CD4-positive, alpha-beta T cell (primary cell): ENCODE measurements at regions not wholly inside any gene's neighbourhood (a gene's known extent, or its start where the extent isn't known, plus 50 kb on each side); places are given as distances from the start of the nearest gene placed in this dataset.

Experiments used
- ATAC-seq: fragments of 200-7000 bp; cut with Tn5 transposase; one replicate; pipeline ENCODE4 v1.10.0; 2022; ENCODE audit warnings: mild to moderate bottlenecking; ENCODE audit not compliant: poor library complexity
- CTCF ChIA-PET: fragments of 350-600 bp; sonication (Branson Sonifier 250); formaldehyde crosslinking; loops from one replicate; lab custom pipeline; 2021; ENCODE audit warnings: antibody characterized with exemption, inconsistent platforms; lab: Charles Lee
- POLR2A ChIA-PET: fragments of 350-600 bp; sonication (Branson Sonifier 250); formaldehyde crosslinking; loops from one replicate; lab custom pipeline; 2021; ENCODE audit warnings: antibody characterized with exemption, inconsistent platforms; lab: Charles Lee
- DNase-seq, 14 experiments: peaks; one replicate each; pipeline ENCODE4 v3.0.0-alpha.2; 2013 to 2020; ENCODE audit warnings: mixed read lengths in 2 of 14
- H3K27ac ChIP-seq, 2 donors: one replicate each; pipeline versions ENCODE4 v1.5.1 to v1.7.0; 2013; ENCODE audit warnings: low read length in 2 of 2, low read depth in 1 of 2, mild to moderate bottlenecking in 1 of 2
- H3K27me3 ChIP-seq, 2 experiments: 1 replicate in 1 of 2; 2 replicates in 1 of 2; pipeline versions ENCODE4 v1.6.1 to v1.7.0; 2013; ENCODE audit warnings: low read length in 2 of 2, control low read depth in 1 of 2, mild to moderate bottlenecking in 1 of 2, moderate library complexity in 1 of 2; ENCODE audit not compliant: insufficient read depth in 2 of 2, control insufficient read depth in 1 of 2
- H3K36me3 ChIP-seq: one replicate; pipeline ENCODE4 v1.6.1; 2013; ENCODE audit warnings: low read length, control low read depth; ENCODE audit not compliant: insufficient read depth
- H3K4me1 ChIP-seq: one replicate; pipeline ENCODE4 v1.6.1; 2013; ENCODE audit warnings: low read length, control low read depth; ENCODE audit not compliant: insufficient read depth
- H3K4me3 ChIP-seq: one replicate; pipeline ENCODE4 v1.5.1; 2013; ENCODE audit warnings: mild to moderate bottlenecking, low read length, moderate library complexity
- H3K9me3 ChIP-seq, 2 experiments: 1 replicate in 1 of 2; 2 replicates in 1 of 2; pipeline versions ENCODE4 v1.6.1 to v1.7.0; 2013; ENCODE audit warnings: low read length in 2 of 2, mild to moderate bottlenecking in 2 of 2, control low read depth in 1 of 2, moderate library complexity in 1 of 2; ENCODE audit not compliant: control insufficient read depth in 1 of 2, insufficient read depth in 1 of 2
- H3K27ac Mint-ChIP-seq: one replicate; pipeline ENCODE4 v1.8.0; 2020; ENCODE audit warnings: mixed read lengths
- H3K27me3 Mint-ChIP-seq: one replicate; pipeline ENCODE4 v1.8.0; 2021; ENCODE audit warnings: mixed read lengths
- H3K36me3 Mint-ChIP-seq: one replicate; pipeline ENCODE4 v1.8.0; 2021; ENCODE audit warnings: low read depth, mixed read lengths
- H3K4me1 Mint-ChIP-seq: one replicate; pipeline ENCODE4 v1.8.0; 2021; ENCODE audit warnings: low read depth, mixed read lengths
- H3K4me3 Mint-ChIP-seq: one replicate; pipeline ENCODE4 v1.8.0; 2020; ENCODE audit warnings: mild to moderate bottlenecking, mixed read lengths
- H3K9me3 Mint-ChIP-seq: one replicate; pipeline ENCODE4 v1.8.0; 2020; ENCODE audit warnings: mixed read lengths
- intact Hi-C, 2 experiments: fragments of 100-400 bp; cut with DNase I in 1 of 2; cut with micrococcal nuclease in 1 of 2; formaldehyde crosslinking; loops; one replicate each; pipeline versions ENCODE4 v1.15.1 to v1.9.0; 2023 to 2025; cut with DNase I, micrococcal nuclease
- TF ChIP-seq, protein P1 (sequence below): fragments of 200-600 bp; IDR thresholded peaks from one replicate; pipeline ENCODE4 v1.8.0; 2022; ENCODE audit warnings: antibody characterized with exemption, mild to moderate bottlenecking

DNA sequence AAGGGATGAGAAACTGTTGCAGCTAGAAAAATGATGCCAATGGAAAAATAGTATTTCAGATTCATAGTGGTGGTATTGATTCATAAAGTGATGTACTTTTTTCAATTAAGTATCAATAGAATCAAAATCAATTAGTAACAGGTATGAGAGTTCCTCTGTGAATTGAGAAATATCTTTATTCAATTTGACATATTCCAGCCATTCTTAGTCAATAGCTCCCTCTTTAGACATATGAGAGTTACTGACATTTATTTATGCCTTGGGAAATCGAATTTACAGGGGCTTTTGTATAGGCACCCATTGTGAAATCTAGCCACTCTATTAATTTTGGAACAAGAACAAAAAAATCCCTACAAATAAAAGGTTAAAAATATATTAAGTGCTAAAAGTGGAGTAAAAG, 386.9 kb upstream of the CNTN3 start:
- no peak overlapping the region for H3K4me3 Mint-ChIP-seq
- no peak for DNase-seq
- CTCF ChIA-PET, result no interaction called here
- peaks cover 3 to 5% of the 10 kb centered on the region in 2 experiments for H3K9me3 ChIP-seq
- H3K36me3 Mint-ChIP-seq, result no peaks in the 10 kb centered on the region
- POLR2A ChIA-PET, result no interaction called here
- intact Hi-C loops, result no loop called here
- H3K27ac ChIP-seq, result no peak overlapping the region
- no peaks in the 10 kb centered on the region for H3K27me3 ChIP-seq
- H3K27me3 Mint-ChIP-seq, result no peaks in the 10 kb centered on the region
- H3K4me3 ChIP-seq, result no peak overlapping the region
- H3K27ac Mint-ChIP-seq, result no peak overlapping the region
- H3K4me1 ChIP-seq, result no peaks in the 10 kb centered on the region
- no peaks in the 10 kb centered on the region for H3K4me1 Mint-ChIP-seq
- peaks cover 9% of the 10 kb centered on the region for H3K9me3 Mint-ChIP-seq
- TF ChIP-seq, protein P1, sequence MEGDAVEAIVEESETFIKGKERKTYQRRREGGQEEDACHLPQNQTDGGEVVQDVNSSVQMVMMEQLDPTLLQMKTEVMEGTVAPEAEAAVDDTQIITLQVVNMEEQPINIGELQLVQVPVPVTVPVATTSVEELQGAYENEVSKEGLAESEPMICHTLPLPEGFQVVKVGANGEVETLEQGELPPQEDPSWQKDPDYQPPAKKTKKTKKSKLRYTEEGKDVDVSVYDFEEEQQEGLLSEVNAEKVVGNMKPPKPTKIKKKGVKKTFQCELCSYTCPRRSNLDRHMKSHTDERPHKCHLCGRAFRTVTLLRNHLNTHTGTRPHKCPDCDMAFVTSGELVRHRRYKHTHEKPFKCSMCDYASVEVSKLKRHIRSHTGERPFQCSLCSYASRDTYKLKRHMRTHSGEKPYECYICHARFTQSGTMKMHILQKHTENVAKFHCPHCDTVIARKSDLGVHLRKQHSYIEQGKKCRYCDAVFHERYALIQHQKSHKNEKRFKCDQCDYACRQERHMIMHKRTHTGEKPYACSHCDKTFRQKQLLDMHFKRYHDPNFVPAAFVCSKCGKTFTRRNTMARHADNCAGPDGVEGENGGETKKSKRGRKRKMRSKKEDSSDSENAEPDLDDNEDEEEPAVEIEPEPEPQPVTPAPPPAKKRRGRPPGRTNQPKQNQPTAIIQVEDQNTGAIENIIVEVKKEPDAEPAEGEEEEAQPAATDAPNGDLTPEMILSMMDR, result no peak
- no peaks in the 10 kb centered on the region for H3K36me3 ChIP-seq
- ATAC-seq, result no peak

DNA sequence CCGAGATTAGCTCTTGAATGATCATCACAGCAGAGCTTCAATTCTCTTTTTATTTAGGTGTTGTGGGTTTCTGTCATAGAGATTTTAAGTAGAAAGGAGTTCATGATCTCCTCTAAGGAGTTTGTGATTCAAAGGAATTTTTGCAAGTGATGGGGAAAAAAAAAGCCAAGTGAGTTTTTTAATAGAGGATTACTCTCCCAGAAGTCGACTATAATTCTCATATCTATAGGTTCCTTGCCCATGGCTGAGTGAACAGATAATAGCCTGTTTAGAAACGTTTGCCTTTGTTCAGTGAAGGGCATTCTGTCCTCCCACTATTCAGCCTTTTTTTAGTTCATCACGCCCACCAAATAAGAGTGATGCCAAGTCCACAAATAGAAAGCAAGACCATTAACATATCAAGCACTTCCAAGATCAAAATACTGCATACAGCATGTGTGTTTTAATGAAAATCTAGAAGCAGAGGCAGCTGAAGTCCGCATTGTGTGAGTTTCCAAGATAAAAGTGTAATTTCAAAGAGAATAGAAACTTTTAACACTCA, 398.4 kb upstream of the CNTN3 start:
- POLR2A ChIA-PET, result no interaction called here
- H3K27me3 ChIP-seq, result no peaks in the 10 kb centered on the region
- no peaks in the 10 kb centered on the region for H3K36me3 Mint-ChIP-seq
- TF ChIP-seq, protein P1, result no peak
- DNase-seq (no peak), ATAC-seq (no peak)
- no peak overlapping the region for H3K4me3 ChIP-seq
- H3K4me1 Mint-ChIP-seq, result no peaks in the 10 kb centered on the region
- H3K4me3 Mint-ChIP-seq, result no peak overlapping the region
- CTCF ChIA-PET, result no interaction called here
- H3K27ac ChIP-seq, result no peak overlapping the region
- peaks cover 0 to 6% of the 10 kb centered on the region in 2 experiments for H3K9me3 ChIP-seq
- H3K27ac Mint-ChIP-seq, result no peak overlapping the region
- intact Hi-C loops, result no loop called here
- H3K4me1 ChIP-seq, result no peaks in the 10 kb centered on the region
- peaks cover 3% of the 10 kb centered on the region for H3K9me3 Mint-ChIP-seq
- no peaks in the 10 kb centered on the region for H3K27me3 Mint-ChIP-seq
- H3K36me3 ChIP-seq, result no peaks in the 10 kb centered on the region

DNA sequence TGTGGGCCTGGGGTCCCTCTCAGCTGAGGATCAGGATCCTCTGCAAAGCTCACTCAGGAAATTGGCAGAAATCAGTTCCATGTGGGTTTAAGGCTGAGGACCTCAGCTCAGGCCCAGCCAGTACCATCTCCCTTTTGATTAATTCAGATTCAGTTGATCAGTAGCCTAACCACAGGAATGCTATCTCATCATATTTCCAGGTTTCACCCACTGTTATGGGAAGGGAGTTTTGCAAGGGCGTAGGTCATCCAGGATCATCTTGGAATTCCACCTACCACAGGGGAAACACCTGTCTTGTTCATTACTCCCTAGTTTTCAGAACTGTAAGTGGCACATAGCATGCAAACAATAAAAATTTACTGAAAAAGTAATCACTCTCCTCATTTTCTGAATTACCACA, 399.5 kb upstream of the CNTN3 start:
- no peak overlapping the region for H3K27ac ChIP-seq
- no peaks in the 10 kb centered on the region for H3K9me3 ChIP-seq
- CTCF ChIA-PET, result no interaction called here
- TF ChIP-seq, protein P1, result no peak
- H3K4me3 ChIP-seq, result no peak overlapping the region
- peaks cover 3% of the 10 kb centered on the region for H3K9me3 Mint-ChIP-seq
- no peaks in the 10 kb centered on the region for H3K36me3 ChIP-seq
- no peak overlapping the region for H3K27ac Mint-ChIP-seq
- H3K27me3 ChIP-seq, result no peaks in the 10 kb centered on the region
- H3K36me3 Mint-ChIP-seq, result no peaks in the 10 kb centered on the region
- POLR2A ChIA-PET, result no interaction called here
- H3K4me3 Mint-ChIP-seq, result no peak overlapping the region
- H3K4me1 Mint-ChIP-seq, result no peaks in the 10 kb centered on the region
- no peaks in the 10 kb centered on the region for H3K27me3 Mint-ChIP-seq
- DNase-seq, result no peak
- no peak for ATAC-seq
- intact Hi-C loops, result no loop called here
- H3K4me1 ChIP-seq, result no peaks in the 10 kb centered on the region
